Activated naive CD4-positive, alpha-beta T cell treated with anti-CD3 and anti-CD28 coated beads, Interleukin-2, amount 10 ng/mL, durations not matched to agents 7 days and 5 days (primary cell): ENCODE measurements at regions not wholly inside any gene's neighbourhood (a gene's known extent, or its start where the extent isn't known, plus 50 kb on each side); places are given as distances from the start of the nearest gene placed in this dataset.
"Not testable (repeated sequence)": the region's sequence is repeated elsewhere in the genome, so short reads cannot be mapped to it uniquely, and the experiment has no call there.

Experiments used
- CTCF ChIA-PET: fragments of 350-600 bp; sonication (Branson Sonifier 250); formaldehyde crosslinking; loops from one replicate; lab custom pipeline; 2021; ENCODE audit warnings: antibody characterized with exemption; lab: Charles Lee
- DNase-seq: peaks from one replicate; pipeline ENCODE4 v3.0.0-alpha.2; 2020
- H3K27ac Mint-ChIP-seq: one replicate; pipeline ENCODE4 v1.8.0; 2021; ENCODE audit warnings: mild to moderate bottlenecking, moderate library complexity, mixed read lengths
- H3K27me3 Mint-ChIP-seq: one replicate; pipeline ENCODE4 v1.8.0; 2021; ENCODE audit warnings: mild to moderate bottlenecking, mixed read lengths
- H3K36me3 Mint-ChIP-seq: one replicate; pipeline ENCODE4 v1.8.0; 2021; ENCODE audit warnings: mixed read lengths
- H3K4me1 Mint-ChIP-seq: one replicate; pipeline ENCODE4 v1.8.0; 2021; ENCODE audit warnings: mixed read lengths
- H3K4me3 Mint-ChIP-seq: one replicate; pipeline ENCODE4 v1.8.0; 2021; ENCODE audit warnings: mild to moderate bottlenecking, moderate library complexity, mixed read lengths
- H3K9me3 Mint-ChIP-seq: one replicate; pipeline ENCODE4 v1.8.0; 2021; ENCODE audit warnings: mixed read lengths

DNA sequence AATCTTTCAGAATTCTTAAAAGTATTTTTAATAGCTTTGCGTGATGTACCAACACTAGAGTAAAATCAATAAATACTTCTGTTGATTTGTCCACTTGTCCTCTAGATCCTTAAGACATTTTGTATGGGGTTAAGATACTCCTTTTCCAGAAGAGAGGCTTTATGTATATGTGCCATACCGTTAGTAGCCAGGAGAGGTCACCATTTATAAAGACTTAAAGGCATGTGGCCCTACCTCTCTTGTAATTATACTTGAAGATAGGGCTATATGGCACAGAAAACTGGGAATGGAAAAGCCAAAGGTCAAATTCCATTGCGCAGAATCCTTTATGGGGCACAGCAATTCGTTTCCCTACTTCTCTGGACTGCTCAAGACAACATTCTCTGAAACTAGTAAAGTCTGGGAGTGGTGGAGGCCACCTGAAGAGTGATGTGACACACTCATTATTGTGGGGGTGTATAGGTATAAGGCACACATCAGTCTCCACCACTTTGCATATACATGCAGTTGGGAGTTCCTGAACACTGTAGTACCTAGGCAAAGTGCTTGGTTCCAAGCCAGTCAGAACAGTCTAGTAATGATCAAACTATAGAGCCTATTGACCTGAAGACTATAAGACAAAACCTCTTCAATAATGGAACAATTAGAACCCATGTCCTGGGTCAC is 140.1 kb upstream of the FBXL17 start:
- no peaks in the 10 kb centered on the region for H3K27me3 Mint-ChIP-seq
- H3K36me3 Mint-ChIP-seq: no peaks in the 10 kb centered on the region
- no peaks in the 10 kb centered on the region for H3K4me1 Mint-ChIP-seq
- CTCF ChIA-PET: interaction anchor here (1.0 kb wide), 1 partner anchor 118 kb away, joined by 3 read pairs; no protein-coding TSS in a partner anchor
- H3K9me3 Mint-ChIP-seq: peaks cover 5% of the 10 kb centered on the region
- H3K27ac Mint-ChIP-seq: no peak overlapping the region
- H3K4me3 Mint-ChIP-seq: no peak overlapping the region
- no peak for DNase-seq

- no peaks in the 10 kb centered on the region for H3K4me1 Mint-ChIP-seq
- no peak overlapping the region for H3K4me3 Mint-ChIP-seq
- H3K27ac Mint-ChIP-seq: no peak overlapping the region
- H3K36me3 Mint-ChIP-seq: no peaks in the 10 kb centered on the region
- H3K27me3 Mint-ChIP-seq: no peaks in the 10 kb centered on the region
- H3K9me3 Mint-ChIP-seq: peaks cover under 1% of the 10 kb centered on the region
- CTCF ChIA-PET: interaction anchor here (1.0 kb wide), 1 partner anchor 119 kb away, joined by 3 read pairs; no protein-coding TSS in a partner anchor
- DNase-seq: no peak
Observed at GRCh38 chr5:108521011-108521700, 139.3 kb upstream of the FBXL17 start.

GRCh38 chr5:108516785-108517184 is 134.9 kb upstream of the FBXL17 start:
- Mint-ChIP-seq H3K36me3 (no peaks in the 10 kb centered on the region), H3K27me3 (no peaks in the 10 kb centered on the region), H3K4me3 (no peak overlapping the region), H3K27ac (no peak overlapping the region), H3K9me3 (no peaks in the 10 kb centered on the region), H3K4me1 (no peaks in the 10 kb centered on the region)
- CTCF ChIA-PET: no interaction called here
- no peak for DNase-seq

DNA sequence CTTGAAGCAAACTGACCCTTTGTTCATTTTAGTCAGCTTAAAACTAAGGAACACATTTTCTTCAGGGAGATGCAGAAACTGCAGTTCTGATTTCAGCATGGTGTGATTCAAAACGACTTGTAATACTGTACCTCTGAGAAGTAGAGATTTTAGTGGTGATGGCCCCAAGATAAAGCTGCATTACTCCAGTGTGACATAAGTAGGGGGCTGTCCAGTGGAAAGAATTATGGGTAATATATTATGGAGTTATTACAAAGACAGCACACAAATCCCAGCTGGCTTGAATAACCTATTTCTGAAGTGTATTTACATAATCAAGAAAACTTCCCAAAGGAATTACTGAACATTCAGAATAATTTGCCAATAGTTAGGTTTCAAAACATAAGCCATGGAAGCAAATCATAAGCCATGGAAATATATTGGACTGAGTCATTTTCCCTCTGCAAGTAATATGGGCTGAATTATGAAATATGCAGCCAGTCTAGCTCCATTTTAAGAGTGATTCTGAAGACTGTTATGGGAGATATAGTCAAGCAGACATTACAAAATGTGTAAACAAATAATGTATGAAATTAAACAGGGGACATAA is 133.7 kb upstream of the FBXL17 start:
- CTCF ChIA-PET: no interaction called here
- DNase-seq: no peak
- no peak overlapping the region for H3K27ac Mint-ChIP-seq
- H3K27me3 Mint-ChIP-seq: no peaks in the 10 kb centered on the region
- no peaks in the 10 kb centered on the region for H3K9me3 Mint-ChIP-seq
- no peaks in the 10 kb centered on the region for H3K36me3 Mint-ChIP-seq
- H3K4me3 Mint-ChIP-seq: no peak overlapping the region
- no peaks in the 10 kb centered on the region for H3K4me1 Mint-ChIP-seq

DNA sequence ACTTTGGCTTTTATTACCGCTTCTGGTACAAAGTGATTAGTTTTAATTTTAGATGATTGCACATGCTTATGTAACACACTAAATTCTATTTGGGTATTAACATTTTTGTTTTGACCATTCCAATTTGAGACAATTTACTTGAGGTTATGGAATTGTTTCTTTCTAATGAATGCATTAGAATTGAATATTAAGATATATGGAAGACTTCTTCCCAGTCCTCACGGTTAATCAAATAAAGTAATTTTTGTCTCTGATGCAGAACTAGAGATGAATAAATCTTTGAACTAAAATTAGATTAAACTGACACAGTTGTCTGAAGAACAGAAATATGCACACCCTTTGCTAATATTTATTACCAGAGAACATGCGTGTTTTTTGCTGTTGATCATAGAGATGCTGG is 127.1 kb upstream of the FBXL17 start:
- H3K27ac Mint-ChIP-seq: no peak overlapping the region
- no peak overlapping the region for H3K4me3 Mint-ChIP-seq
- H3K4me1 Mint-ChIP-seq: no peaks in the 10 kb centered on the region
- no peaks in the 10 kb centered on the region for H3K36me3 Mint-ChIP-seq
- no peak for DNase-seq
- peaks cover 11% of the 10 kb centered on the region for H3K27me3 Mint-ChIP-seq
- H3K9me3 Mint-ChIP-seq: no peaks in the 10 kb centered on the region
- CTCF ChIA-PET: no interaction called here

DNA sequence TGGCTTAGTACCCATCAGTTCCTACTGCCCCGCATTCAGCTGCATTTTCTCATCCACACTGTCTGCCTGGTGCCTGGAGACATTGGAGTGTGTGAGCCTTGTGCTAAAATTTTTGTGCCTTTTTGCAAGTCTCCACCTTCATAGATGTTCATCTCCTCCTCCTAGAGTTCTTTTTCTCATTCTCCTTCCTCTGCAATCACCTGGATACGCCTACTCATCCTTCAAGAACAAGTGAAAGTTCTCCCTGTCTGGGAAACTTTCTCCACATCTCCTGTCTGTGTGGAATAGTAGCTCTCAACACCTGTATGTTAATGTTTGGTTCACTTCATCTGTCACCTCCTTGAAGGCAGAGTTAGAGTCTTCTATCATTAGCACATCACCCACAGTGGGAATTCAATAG is 125.7 kb upstream of the FBXL17 start:
- no peaks in the 10 kb centered on the region for H3K9me3 Mint-ChIP-seq
- no peaks in the 10 kb centered on the region for H3K36me3 Mint-ChIP-seq
- H3K4me3 Mint-ChIP-seq: no peak overlapping the region
- no peak for DNase-seq
- no peaks in the 10 kb centered on the region for H3K4me1 Mint-ChIP-seq
- peaks cover 11% of the 10 kb centered on the region for H3K27me3 Mint-ChIP-seq
- H3K27ac Mint-ChIP-seq: no peak overlapping the region
- CTCF ChIA-PET: no interaction called here

DNA sequence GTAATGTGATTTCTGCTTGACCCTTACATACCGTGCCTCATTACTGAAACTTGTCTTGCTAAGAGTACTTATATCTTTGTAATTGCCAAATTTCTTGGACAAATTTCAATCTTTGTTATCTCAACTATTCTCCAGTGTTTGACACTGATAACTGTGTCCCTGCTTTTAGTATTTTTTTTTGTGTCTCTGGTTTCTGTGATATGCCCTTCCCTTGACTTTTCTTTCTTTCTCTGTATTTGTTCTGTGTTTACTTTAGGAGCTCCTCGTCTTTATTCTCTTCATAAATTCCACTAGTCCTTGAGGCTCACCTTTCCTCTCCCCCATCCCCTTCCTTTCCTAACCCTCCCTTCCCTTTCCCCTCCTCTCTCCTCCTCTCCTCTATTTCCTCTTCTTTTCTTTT is 123.7 kb upstream of the FBXL17 start:
- Mint-ChIP-seq H3K4me1 (no peaks in the 10 kb centered on the region), H3K27me3 (peaks cover 11% of the 10 kb centered on the region), H3K4me3 (no peak overlapping the region), H3K27ac (no peak overlapping the region), H3K9me3 (no peaks in the 10 kb centered on the region), H3K36me3 (no peaks in the 10 kb centered on the region)
- CTCF ChIA-PET: no interaction called here
- DNase-seq: no peak

- no peak for DNase-seq
- Mint-ChIP-seq H3K36me3 (no peaks in the 10 kb centered on the region), H3K27me3 (peaks cover 11% of the 10 kb centered on the region), H3K27ac (no peak overlapping the region), H3K9me3 (no peaks in the 10 kb centered on the region), H3K4me1 (no peaks in the 10 kb centered on the region), H3K4me3 (no peak overlapping the region)
- CTCF ChIA-PET: no interaction called here
Observed at GRCh38 chr5:108504974-108505373, 123.1 kb upstream of the FBXL17 start.

DNA sequence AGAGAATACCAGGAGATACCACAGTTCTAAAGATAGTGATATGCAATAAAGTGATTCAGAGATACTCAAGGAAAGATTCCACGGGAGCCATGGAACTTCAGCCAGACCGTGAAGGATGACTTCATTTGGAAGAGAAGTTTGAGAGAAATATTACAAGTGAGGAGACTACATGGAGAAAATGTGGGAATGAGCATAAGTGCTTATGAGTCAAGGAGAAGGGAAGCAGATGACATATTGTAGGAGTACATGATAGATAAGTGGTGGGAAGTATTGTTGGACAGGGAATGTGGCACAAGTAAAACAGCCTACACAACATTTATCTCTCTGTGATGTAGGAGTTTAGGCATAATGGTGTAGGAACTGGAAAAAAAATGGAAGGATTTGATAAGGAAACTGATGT is 122.1 kb upstream of the FBXL17 start:
- peaks cover 11% of the 10 kb centered on the region for H3K27me3 Mint-ChIP-seq
- CTCF ChIA-PET: no interaction called here

GRCh38 chr5:108495615-108496014 is 113.7 kb upstream of the FBXL17 start:
- H3K36me3 Mint-ChIP-seq, H3K4me1 Mint-ChIP-seq, H3K9me3 Mint-ChIP-seq, H3K4me3 Mint-ChIP-seq, CTCF ChIA-PET, H3K27ac Mint-ChIP-seq, H3K27me3 Mint-ChIP-seq, DNase-seq: not testable (repeated sequence)

More for the DNA sequence above, 122.1 kb upstream of the FBXL17 start:
- H3K4me3 Mint-ChIP-seq: no peak overlapping the region
- H3K9me3 Mint-ChIP-seq: no peaks in the 10 kb centered on the region
- H3K27ac Mint-ChIP-seq: no peak overlapping the region
- no peak for DNase-seq
- no peaks in the 10 kb centered on the region for H3K36me3 Mint-ChIP-seq
- H3K4me1 Mint-ChIP-seq: no peaks in the 10 kb centered on the region

DNA sequence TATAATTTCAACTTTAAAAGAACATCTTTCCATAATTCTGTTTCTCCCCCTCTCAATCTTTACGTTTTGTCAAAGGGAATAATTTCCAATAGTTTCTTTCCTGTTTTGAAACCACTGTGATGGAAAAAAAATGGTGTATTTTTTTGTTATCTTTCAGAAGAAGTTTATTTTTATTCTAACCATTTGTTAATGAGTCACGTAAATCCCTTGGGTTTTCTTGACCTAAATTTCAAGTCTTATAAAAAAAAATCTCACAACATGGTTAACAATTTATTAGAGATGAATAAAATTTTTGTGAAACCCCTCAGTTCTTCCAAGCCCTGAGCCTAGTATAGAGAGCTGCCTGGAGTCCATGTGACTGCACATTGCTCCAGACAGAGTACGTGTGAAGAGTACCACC is 106.1 kb upstream of the FBXL17 start:
- no peak overlapping the region for H3K4me3 Mint-ChIP-seq
- H3K36me3 Mint-ChIP-seq: no peaks in the 10 kb centered on the region
- H3K27me3 Mint-ChIP-seq: peaks cover 4% of the 10 kb centered on the region
- no peaks in the 10 kb centered on the region for H3K9me3 Mint-ChIP-seq
- DNase-seq: no peak
- CTCF ChIA-PET: no interaction called here
- H3K4me1 Mint-ChIP-seq: no peaks in the 10 kb centered on the region
- no peak overlapping the region for H3K27ac Mint-ChIP-seq

- Mint-ChIP-seq H3K27ac (no peak overlapping the region), H3K4me1 (no peaks in the 10 kb centered on the region), H3K4me3 (no peak overlapping the region), H3K36me3 (no peaks in the 10 kb centered on the region), H3K27me3 (peaks cover 4% of the 10 kb centered on the region), H3K9me3 (no peaks in the 10 kb centered on the region)
- CTCF ChIA-PET: no interaction called here
- DNase-seq: no peak
Observed at GRCh38 chr5:108484035-108484434, 102.1 kb upstream of the FBXL17 start.

DNA sequence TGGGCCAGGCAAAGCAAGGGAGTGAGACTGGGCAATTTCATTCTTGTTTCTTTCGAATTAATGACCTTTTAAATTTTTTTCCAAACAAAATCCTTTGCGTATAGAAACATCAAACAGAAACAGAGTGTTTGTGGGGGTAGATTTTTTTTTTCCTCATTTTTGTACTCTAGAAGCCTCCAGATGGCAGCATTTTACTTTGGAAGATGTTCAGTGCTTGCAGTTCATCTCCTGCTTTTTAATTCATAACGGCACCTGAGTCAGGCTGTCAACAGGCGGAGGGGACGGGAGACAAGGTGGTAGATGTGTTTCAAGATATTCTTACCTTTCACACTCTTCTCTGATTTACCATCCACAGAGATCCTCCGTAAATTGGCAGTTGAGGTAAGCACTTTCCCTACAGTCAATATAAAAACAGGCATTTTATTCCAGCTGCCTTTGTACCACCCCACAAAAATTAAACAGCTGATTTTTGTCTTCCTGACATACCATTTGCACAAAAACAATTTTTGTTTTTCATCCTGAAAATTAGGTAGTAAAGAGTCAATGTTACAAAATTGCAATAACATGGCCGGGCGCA is 99.5 kb upstream of the FBXL17 start:
- Mint-ChIP-seq H3K4me3 (no peak overlapping the region), H3K4me1 (no peaks in the 10 kb centered on the region)

DNA sequence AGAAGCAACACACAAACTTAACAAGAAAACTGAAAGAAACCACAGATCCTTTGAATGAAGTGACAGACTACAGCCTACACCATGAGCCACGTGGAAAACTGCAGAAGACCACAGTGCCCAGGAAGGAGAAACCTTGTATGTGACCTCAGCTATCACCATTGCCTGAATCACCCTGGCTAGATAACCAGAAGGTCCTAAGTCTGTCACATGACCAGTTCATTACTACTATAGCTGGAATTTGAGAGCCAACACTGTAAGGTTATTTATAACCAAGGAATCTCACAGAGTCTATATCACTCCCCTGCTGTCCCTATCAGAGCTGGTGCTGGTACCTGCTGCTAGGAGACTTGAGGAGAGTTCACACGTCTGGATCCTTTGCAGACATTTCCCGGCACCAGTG is 90.3 kb upstream of the FBXL17 start:
- Mint-ChIP-seq H3K4me1 (no peaks in the 10 kb centered on the region), H3K9me3 (no peaks in the 10 kb centered on the region), H3K27ac (no peak overlapping the region), H3K4me3 (no peak overlapping the region), H3K27me3 (no peaks in the 10 kb centered on the region), H3K36me3 (no peaks in the 10 kb centered on the region)
- DNase-seq: no peak
- CTCF ChIA-PET: no interaction called here

More for the DNA sequence above, 99.5 kb upstream of the FBXL17 start:
- Mint-ChIP-seq H3K9me3 (no peaks in the 10 kb centered on the region), H3K27me3 (peaks cover 4% of the 10 kb centered on the region), H3K27ac (no peak overlapping the region), H3K36me3 (no peaks in the 10 kb centered on the region)
- no peak for DNase-seq
- CTCF ChIA-PET: no interaction called here

DNA sequence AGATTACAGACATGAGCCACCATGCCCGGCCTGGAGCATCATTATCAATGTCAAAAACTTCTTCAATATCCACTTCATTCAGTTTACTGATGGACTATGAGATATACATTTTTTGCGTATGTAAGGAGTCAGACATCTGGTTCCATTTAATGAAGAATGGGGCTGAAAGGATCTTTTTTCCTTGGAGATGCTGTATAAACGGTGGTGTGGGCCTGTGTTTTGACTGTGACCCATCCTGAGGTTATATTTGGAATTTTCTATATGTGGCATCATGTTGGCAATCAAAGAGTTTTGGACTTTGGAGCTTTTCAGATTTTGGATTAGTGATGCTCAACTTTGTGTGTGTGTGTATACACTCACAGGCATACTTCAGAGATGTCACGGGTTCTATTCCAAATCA is 85.7 kb upstream of the FBXL17 start:
- Mint-ChIP-seq H3K4me3 (no peak overlapping the region), H3K27ac (no peak overlapping the region), H3K4me1 (no peaks in the 10 kb centered on the region), H3K36me3 (no peaks in the 10 kb centered on the region), H3K9me3 (no peaks in the 10 kb centered on the region), H3K27me3 (no peaks in the 10 kb centered on the region)
- no peak for DNase-seq
- CTCF ChIA-PET: no interaction called here
